NCI-H460 (cell line): ENCODE measurements at regions not wholly inside any gene's neighbourhood (a gene's known extent, or its start where the extent isn't known, plus 50 kb on each side); places are given as distances from the start of the nearest gene placed in this dataset.
"Not testable (repeated sequence)": the region's sequence is repeated elsewhere in the genome, so short reads cannot be mapped to it uniquely, and the experiment has no call there.

Experiments used
- DNase-seq: peaks from one replicate; pipeline ENCODE4 v3.0.0-alpha.2; 2016; ENCODE audit warnings: low read depth; ENCODE audit errors: extremely low read depth

DNA sequence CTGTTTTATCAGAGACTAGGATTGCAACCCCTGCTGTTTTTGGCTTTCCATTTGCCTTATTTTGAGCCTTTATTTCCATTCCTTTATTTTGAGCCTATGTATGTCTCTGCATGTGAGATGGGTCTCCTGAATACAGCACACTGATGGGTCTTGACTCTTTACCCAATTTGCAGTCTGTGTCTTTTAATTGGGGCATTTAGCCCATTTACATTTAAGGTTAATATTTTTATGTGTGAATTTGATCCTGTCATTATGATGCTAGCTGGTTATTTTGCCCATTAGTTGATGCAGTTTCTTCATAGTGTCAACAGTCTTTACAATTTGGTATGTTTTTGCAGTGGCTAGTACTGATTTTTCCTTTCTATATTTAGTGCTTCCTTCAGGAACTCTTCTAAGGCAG is 88.5 kb upstream of the HCCS start:
- DNase-seq: not testable (repeated sequence)

DNA sequence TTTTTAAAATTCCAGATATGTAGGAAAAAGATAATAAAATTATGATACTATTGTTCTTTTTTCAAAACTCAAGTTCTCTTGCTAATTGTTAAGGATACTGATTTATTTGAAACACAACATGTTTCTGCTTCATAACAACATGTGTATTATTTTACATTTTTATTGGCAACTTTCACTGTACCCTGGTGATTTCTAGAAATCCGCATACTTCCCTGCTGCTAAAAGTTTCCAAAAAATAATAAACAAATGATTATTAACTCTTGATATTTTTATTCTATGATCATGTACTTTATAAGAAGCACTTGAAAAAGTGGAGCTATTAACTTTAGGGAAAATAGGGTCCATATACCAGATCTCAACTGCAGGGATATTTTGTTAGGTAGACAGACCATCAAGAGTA is 71.2 kb upstream of the HCCS start:
- DNase-seq: no peak

DNA sequence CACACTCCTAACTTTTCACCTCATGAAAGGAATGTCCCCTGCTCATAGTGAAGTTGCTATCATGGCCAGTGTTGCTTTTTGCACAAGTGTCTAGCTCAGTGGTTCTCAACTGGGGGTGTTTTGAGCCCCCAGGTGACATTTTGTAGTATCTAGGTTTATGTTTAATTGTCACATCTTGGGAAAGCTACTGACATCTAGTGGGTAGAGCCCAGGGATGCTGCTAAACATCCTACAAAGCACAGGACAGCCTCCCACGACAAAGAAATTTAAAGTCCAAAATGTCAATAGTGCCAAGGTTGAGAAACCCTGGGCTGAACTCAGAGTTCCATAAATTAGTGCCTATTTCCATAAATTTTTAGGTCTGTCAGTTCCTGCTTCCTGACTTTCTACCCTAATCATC is 70.7 kb upstream of the HCCS start:
- no peak for DNase-seq

DNA sequence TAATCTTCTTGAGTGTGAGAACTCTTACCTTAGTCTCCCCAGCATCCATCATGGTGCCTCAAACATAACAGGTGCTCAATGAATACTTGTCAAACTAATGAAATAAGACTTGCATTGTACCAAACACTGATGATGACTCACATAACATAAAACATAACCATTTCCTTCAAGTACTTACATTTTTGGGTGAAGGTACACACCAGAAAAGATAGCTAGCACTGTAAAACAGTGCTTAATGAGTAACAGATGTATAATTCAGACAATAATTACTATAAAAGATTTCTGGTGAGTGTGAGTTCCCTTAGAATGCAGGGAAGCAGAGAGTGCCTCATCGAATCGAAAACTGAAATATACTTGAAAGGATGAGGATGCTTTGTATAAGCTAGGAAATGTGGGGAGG is 70.1 kb upstream of the HCCS start:
- DNase-seq: no peak

DNA sequence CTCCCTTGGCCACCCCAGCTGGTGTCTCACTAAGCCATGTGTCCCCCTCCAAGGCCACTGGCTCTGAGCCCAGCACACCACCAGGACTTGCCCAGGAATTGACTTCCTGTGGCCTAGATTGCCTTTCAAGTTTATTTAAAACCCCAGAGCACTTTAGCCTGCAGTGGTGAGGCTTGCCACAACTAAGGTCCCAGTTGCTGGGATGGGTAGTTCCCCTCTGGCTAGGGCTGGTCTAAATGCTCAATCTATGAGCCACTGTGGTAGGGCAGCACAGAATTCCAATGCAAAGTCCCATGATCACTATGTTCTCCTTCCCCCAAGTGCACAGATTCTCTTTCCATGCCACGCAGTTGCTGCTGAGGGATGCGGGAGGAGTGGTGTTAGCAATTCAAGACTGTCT is 61.1 kb upstream of the HCCS start:
- DNase-seq: no peak

DNA sequence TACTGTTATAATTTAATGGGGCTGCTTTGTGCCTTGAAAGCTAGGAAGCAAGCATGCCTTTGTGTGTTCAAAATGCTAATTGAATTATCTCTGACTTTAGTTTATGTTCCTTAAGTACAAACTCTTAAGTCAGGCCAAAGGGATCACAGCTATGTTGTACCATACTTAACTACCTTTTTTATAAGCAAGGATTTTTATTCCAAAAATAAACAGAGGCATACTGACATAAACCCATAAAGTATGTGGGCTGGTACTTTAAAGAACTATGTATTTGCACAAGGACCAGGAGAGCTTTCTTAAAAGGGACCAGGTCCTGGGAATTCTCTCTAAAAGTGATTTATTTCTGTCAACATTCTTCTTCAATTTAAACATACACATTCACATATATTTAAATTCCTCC is 57.8 kb upstream of the HCCS start:
- no peak for DNase-seq

DNA sequence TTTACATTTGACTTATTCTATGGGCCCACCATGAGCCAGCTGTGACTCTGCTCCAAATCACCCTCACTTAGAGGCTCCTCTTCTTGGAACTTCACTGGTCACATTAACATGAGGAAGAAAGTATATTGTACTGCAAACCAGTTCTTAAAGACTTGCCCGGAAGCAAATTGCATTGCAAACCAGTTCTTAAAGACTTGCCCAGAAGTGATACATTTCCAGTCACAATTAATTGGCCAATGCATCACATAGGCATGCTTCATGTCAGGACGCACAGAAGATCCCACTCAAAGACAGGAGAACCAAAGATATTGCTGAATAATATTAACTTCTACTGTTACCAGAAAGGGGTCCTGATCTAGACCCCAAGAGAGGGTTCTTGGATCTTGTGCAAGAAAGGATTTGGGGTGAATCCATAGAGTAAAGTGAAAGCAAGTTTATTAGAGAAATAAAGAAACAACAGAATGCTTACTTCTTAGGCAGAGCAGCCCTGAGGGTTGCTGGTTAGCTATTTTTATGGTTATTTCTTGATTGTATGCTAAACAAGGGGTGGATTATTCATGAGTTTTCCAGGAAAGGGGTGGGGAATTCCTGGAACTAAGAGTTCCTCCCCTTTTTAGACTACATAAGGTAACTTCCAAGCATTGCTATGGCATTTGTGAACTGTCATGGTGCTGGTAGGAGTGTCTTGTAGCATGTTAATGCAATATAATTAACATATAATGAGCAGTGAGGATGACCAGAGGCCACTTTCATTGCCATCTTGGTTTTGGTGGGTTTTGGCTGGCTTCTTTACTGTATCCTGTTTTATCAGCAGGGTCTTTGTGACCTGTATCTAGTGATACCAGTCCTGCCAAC is 54.6 kb upstream of the HCCS start:
- no peak for DNase-seq

DNA sequence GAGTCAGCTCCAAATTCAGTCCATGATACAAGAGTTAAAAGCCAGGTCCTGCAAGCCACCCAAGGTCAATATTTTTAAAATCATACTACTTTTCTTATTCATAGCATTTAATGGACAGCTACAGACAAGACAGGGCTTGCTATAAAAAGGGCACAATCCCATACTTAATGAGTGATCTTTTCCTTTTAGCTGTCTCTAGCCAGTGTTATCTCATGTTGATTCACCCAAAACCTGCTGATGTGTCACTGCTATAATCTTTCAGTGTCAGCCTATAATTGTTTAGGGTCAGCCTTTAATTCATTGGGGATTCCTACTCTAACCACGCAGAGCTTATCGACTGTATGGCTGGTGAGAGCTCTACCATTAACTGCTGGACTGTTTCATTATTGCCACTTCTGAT is 51.2 kb upstream of the HCCS start:
- DNase-seq: no peak
